SIG-M5 treated with dmso at 0.1 percent for 504 hours (cell line): ENCODE measurements at regions not wholly inside any gene's neighbourhood (a gene's known extent, or its start where the extent isn't known, plus 50 kb on each side); places are given as distances from the start of the nearest gene placed in this dataset.

Experiments used
- DNase-seq: peaks from one replicate; lab custom pipeline; 2025; ENCODE audit not compliant: unreplicated experiment; lab: John Stamatoyannopoulos, UW

DNA sequence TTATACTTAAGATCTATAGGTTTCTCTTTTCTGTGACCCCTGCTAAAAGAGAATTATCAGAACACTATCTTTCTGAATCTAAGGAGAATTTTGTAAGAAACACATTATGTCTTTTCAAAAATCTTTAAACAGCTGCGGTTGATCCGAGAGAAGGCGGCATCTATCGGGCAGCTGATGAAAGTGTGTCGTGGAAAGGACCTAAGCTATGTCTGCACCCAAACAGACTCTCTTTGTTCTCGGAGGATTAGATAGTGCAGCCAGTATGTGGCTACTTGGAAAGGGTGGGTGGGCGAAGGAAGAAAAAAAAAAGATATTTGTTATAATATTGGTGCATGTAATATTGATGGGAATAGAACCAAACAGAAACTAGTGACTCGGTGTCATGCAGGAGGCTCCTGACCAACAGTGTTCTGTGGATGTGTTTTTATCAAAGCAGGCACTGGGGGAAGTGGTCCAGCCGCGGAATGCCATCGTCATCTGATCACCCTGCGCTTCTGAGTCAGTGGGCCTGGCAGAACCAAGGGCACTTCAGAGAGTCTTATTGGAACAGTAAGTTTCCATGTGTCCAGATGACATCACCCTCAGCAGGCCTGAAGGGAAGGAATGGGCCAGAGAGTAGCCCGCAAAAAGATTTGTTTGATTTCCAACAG, 509.7 kb upstream of the AKR1E2 start:
- DNase-seq: no peak

DNA sequence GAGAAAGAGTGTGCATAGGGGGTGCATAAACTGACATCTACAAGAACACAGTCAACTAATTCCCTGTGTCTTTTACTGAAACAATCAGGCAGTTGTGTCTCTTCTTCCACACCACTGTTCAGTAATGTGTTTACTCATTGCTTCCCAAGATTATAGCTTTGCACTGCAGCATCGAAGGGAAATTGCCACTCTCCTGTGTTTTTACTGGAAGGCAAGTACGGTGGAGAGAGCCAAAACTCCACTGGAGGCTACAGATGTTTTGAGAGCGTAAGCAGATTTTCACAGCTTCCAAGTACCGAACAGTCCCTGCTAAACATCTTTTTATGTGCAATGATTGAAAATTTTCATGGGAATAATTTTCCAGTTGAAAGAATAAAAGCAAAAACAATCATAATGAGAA, 510.5 kb upstream of the AKR1E2 start:
- DNase-seq: no peak

DNA sequence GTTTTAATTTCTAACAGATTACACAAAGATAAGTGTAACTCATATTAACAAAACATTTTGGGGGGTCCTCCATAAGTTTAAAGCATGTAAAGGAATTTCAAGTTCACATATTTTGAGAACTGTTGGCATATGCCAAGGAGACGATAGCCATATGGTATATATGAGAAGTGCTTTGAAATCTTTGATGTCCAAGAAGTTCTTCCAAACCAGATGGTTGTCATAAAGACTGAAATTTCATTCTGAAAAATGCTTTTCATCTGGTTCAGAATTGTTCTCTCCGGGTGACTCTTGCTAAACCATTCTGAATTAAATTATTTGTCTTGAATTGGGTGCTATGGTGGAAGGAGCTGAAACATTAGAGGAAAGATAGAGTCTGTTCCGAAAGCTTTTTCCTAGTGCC, 513.0 kb upstream of the AKR1E2 start:
- DNase-seq: no peak

GRCh38 chr10:4312051-4312835, 513.8 kb upstream of the AKR1E2 start:
- no peak for DNase-seq

DNA sequence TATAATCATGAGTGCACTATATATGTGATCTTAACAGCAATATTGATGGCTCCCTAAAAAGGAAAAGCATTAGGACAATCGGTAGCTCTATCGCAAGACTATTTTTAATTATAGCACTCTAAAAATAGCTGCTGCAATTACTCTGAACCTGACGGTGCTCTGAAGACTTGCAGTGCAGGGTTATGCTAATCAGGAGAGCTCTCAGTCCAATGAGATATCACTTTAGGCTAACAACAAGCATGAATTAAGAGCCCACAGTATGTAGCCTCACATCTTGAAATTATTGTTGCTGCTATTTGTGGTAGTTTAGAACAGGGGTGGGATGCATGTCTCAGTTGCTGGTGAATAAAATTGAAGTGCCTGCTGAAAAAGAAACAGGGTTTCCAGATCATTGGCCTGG, 515.8 kb upstream of the AKR1E2 start:
- no peak for DNase-seq

- DNase-seq: no peak
These were observed 518.1 kb upstream of the AKR1E2 start for GRCh38 chr10:4307910-4308309.

GRCh38 chr10:4306871-4307270, 519.1 kb upstream of the AKR1E2 start:
- DNase-seq: no peak

DNA sequence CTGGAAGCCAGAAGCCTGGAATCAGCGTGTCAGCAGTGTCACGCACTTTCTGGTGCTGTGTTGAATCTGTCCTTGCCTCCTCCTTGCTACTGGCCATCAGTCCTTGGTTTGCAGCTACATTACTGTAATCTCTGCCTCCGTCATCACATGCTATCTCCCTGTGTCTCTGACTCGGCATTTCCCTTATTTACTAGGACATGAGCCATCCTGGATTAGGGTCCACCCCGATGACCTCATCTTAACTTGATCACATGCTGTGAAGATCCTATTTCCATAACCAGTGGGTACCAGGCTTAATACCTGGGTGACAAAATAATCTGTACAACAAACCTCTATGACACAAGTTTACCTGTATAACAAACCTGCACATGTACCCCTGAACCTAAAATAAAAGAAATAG, 518.0 kb upstream of the KLF6 start:
- no peak for DNase-seq

GRCh38 chr10:4301291-4302045, 516.5 kb upstream of the KLF6 start:
- DNase-seq: no peak

- DNase-seq: no peak
These were observed 511.2 kb upstream of the KLF6 start for GRCh38 chr10:4296161-4296560.

GRCh38 chr10:4294996-4295792, 510.2 kb upstream of the KLF6 start:
- DNase-seq: no peak

- DNase-seq: no peak
These were observed 509.3 kb upstream of the KLF6 start for GRCh38 chr10:4294271-4294670.

- no peak for DNase-seq
These were observed 507.0 kb upstream of the KLF6 start for GRCh38 chr10:4291990-4292389.

- no peak for DNase-seq
These were observed 500.1 kb upstream of the KLF6 start for GRCh38 chr10:4285121-4285520.

DNA sequence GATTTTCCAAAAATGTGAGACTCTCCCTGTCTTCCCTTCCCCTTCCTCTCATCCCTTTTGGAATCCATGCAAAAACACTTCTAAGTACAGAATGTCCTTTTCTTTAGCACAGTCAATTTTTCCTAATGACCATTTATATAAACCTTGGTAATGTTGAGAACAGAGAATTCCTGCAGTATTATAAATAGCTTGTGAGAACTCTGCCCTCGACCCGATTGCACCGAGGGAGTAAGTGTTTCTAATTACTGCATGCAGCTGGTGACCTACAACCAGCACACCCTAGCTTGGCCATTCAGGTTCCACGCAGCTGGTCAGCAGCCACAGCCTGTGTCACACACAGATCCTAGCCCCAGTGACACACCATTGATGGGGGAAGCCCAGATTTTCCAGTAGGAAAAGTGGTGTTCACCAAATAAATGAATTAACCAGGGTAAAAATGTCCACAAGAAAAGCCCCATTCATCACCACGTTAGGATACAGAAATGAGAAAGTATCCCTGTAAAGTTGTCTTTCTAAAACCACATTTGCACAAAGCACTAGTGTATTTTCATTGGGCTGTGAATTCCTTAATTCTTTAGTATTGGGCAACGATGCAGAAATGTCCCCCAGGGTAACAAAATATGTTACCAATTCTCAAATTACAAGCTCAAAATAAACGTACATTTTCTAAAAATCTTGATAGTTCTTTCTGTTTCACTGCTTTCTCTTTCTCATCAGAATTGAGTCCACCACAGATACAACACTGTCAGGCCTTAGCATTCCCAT, 499.0 kb upstream of the KLF6 start:
- DNase-seq: no peak

DNA sequence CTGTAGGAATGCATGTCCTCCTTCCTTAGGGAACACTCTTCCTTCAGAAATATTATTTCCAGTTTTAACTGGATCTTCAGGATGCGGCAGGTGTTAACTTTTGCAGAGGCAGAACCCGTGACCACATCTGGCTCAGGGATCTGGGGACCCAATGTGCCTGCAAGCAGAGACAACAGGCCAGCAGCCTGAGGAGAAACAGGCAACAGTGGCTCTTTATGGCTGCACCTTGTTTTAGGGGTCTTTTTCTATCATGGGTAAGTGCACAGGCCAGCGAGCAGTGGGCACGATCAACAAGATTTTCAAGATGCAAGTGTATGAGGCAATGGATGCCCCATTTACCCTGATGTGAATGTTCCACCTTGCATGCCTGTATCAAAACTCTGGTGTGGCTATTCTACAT, 497.5 kb upstream of the KLF6 start:
- no peak for DNase-seq

- DNase-seq: peak; percentile 53
These were observed 496.3 kb upstream of the KLF6 start for GRCh38 chr10:4281190-4281825.

DNA sequence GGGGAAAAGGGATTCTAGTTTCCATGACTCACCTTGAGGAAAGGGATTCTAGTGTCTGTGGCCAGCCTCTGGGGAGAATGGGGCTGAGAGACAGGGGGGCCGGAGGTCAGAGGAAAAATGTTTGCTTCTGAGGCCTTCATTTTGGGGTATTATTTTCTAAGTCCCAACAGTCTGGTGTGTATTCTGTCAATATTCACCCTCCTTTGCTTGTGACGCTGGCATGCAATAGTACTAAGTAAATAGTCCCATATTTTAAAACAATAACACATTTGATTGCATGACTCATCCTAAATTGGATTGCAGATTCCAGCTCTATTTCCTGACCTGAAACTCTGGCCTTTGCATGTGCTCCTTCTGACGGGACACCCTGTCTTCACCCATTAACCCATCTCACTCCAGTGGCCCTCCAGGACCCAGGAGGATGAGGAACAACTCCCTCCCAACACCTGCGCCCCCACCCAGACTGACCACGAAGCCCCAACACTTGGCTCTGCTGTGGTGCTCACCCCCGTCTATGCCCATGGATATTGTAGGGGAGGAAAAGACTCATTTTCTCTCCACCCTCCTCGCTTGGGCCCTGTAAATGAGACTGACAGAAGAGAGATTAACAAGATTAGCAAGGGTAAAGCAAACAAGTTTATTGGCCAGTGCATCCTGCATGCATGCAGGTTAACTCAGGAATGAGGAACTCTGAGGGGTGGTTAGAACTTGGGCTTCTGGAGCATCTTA, 495.6 kb upstream of the KLF6 start:
- DNase-seq: peak; percentile 24

GRCh38 chr10:4279655-4280054, 494.6 kb upstream of the KLF6 start:
- no peak for DNase-seq
